ENCODE measurements at regions not wholly inside any gene's neighbourhood (a gene's known extent, or its start where the extent isn't known, plus 50 kb on each side); places are given as distances from the start of the nearest gene placed in this dataset.
A peak's percentile ranks its signal among the peaks of the same experiment; 100 is the strongest.

- Mint-ChIP-seq H3K4me1 (ENCODE audit: low read depth) (peaks cover 2% of the 10 kb centered on the region), H3K36me3 (peaks cover 2% of the 10 kb centered on the region), H3K9me3 (ENCODE audit: low read depth) (peaks cover 6% of the 10 kb centered on the region), H3K4me3 (no peak overlapping the region), H3K27me3 (no peaks in the 10 kb centered on the region), H3K27ac (no peak overlapping the region)
These were observed 220.5 kb downstream of the NECTIN3 start for GRCh38 chr3:111292117-111292516.

GRCh38 chr3:111299192-111299615, 227.6 kb downstream of the NECTIN3 start:
- H3K4me1 Mint-ChIP-seq (ENCODE audit: low read depth), result peaks cover 11% of the 10 kb centered on the region
- no peak overlapping the region for H3K27ac Mint-ChIP-seq
- no peaks in the 10 kb centered on the region for H3K36me3 Mint-ChIP-seq
- no peaks in the 10 kb centered on the region for H3K27me3 Mint-ChIP-seq
- no peaks in the 10 kb centered on the region for H3K9me3 Mint-ChIP-seq (ENCODE audit: low read depth)
- H3K4me3 Mint-ChIP-seq, result no peak overlapping the region

GRCh38 chr3:111301238-111301798, 229.7 kb downstream of the NECTIN3 start:
- Mint-ChIP-seq H3K9me3 (ENCODE audit: low read depth) (no peaks in the 10 kb centered on the region), H3K27ac (no peak overlapping the region), H3K36me3 (no peaks in the 10 kb centered on the region), H3K4me3 (no peak overlapping the region), H3K4me1 (ENCODE audit: low read depth) (peaks cover 11% of the 10 kb centered on the region), H3K27me3 (no peaks in the 10 kb centered on the region)

- H3K27me3 Mint-ChIP-seq, result no peaks in the 10 kb centered on the region
- H3K36me3 Mint-ChIP-seq, result no peaks in the 10 kb centered on the region
- H3K27ac Mint-ChIP-seq, result no peak overlapping the region
- H3K4me3 Mint-ChIP-seq, result no peak overlapping the region
- H3K9me3 Mint-ChIP-seq (ENCODE audit: low read depth), result no peaks in the 10 kb centered on the region
- peaks cover 9% of the 10 kb centered on the region for H3K4me1 Mint-ChIP-seq (ENCODE audit: low read depth)
These were observed 230.4 kb downstream of the NECTIN3 start for GRCh38 chr3:111302063-111302462.

GRCh38 chr3:111303760-111304159, 232.1 kb downstream of the NECTIN3 start:
- Mint-ChIP-seq H3K27ac (no peak overlapping the region), H3K9me3 (ENCODE audit: low read depth) (no peaks in the 10 kb centered on the region), H3K27me3 (no peaks in the 10 kb centered on the region), H3K36me3 (no peaks in the 10 kb centered on the region), H3K4me3 (no peak overlapping the region), H3K4me1 (ENCODE audit: low read depth) (peaks cover 9% of the 10 kb centered on the region)

- Mint-ChIP-seq H3K4me1 (ENCODE audit: low read depth) (no peaks in the 10 kb centered on the region), H3K9me3 (ENCODE audit: low read depth) (no peaks in the 10 kb centered on the region), H3K4me3 (no peak overlapping the region), H3K36me3 (no peaks in the 10 kb centered on the region), H3K27ac (no peak overlapping the region), H3K27me3 (no peaks in the 10 kb centered on the region)
These were observed 234.3 kb upstream of the CD96 start for GRCh38 chr3:111307676-111308075.

- H3K4me3 Mint-ChIP-seq, result no peak overlapping the region
- H3K27me3 Mint-ChIP-seq, result no peaks in the 10 kb centered on the region
- H3K27ac Mint-ChIP-seq, result peak overlapping the region; percentile 83
- no peaks in the 10 kb centered on the region for H3K36me3 Mint-ChIP-seq
- no peaks in the 10 kb centered on the region for H3K9me3 Mint-ChIP-seq (ENCODE audit: low read depth)
- no peaks in the 10 kb centered on the region for H3K4me1 Mint-ChIP-seq (ENCODE audit: low read depth)
These were observed 230.9 kb upstream of the CD96 start for GRCh38 chr3:111311126-111311525.

- H3K27me3 Mint-ChIP-seq, result no peaks in the 10 kb centered on the region
- no peaks in the 10 kb centered on the region for H3K9me3 Mint-ChIP-seq (ENCODE audit: low read depth)
- no peaks in the 10 kb centered on the region for H3K36me3 Mint-ChIP-seq
- H3K27ac Mint-ChIP-seq, result peak overlapping the region; percentile 83
- no peaks in the 10 kb centered on the region for H3K4me1 Mint-ChIP-seq (ENCODE audit: low read depth)
- H3K4me3 Mint-ChIP-seq, result peak overlapping the region; percentile 44
These were observed 230.2 kb upstream of the CD96 start for GRCh38 chr3:111311709-111312235.

GRCh38 chr3:111314181-111314873, 227.7 kb upstream of the CD96 start:
- Mint-ChIP-seq H3K4me3 (no peak overlapping the region), H3K9me3 (ENCODE audit: low read depth) (no peaks in the 10 kb centered on the region)

GRCh38 chr3:111314898-111315297, 227.1 kb upstream of the CD96 start:
- Mint-ChIP-seq H3K4me3 (no peak overlapping the region), H3K27ac (no peak overlapping the region), H3K27me3 (no peaks in the 10 kb centered on the region), H3K9me3 (ENCODE audit: low read depth) (no peaks in the 10 kb centered on the region), H3K36me3 (no peaks in the 10 kb centered on the region), H3K4me1 (ENCODE audit: low read depth) (no peaks in the 10 kb centered on the region)

More at GRCh38 chr3:111314181-111314873, 227.7 kb upstream of the CD96 start:
- Mint-ChIP-seq H3K36me3 (no peaks in the 10 kb centered on the region), H3K27me3 (no peaks in the 10 kb centered on the region), H3K27ac (no peak overlapping the region), H3K4me1 (ENCODE audit: low read depth) (no peaks in the 10 kb centered on the region)

GRCh38 chr3:111315930-111316587, 225.9 kb upstream of the CD96 start:
- no peaks in the 10 kb centered on the region for H3K27me3 Mint-ChIP-seq
- H3K27ac Mint-ChIP-seq, result no peak overlapping the region
- H3K9me3 Mint-ChIP-seq (ENCODE audit: low read depth), result no peaks in the 10 kb centered on the region
- no peaks in the 10 kb centered on the region for H3K4me1 Mint-ChIP-seq (ENCODE audit: low read depth)
- H3K4me3 Mint-ChIP-seq, result no peak overlapping the region
- no peaks in the 10 kb centered on the region for H3K36me3 Mint-ChIP-seq

- Mint-ChIP-seq H3K4me1 (ENCODE audit: low read depth) (peaks cover 1% of the 10 kb centered on the region), H3K36me3 (no peaks in the 10 kb centered on the region), H3K4me3 (no peak overlapping the region), H3K27ac (no peak overlapping the region), H3K9me3 (ENCODE audit: low read depth) (no peaks in the 10 kb centered on the region), H3K27me3 (no peaks in the 10 kb centered on the region)
These were observed 223.7 kb upstream of the CD96 start for GRCh38 chr3:111318289-111318688.

- Mint-ChIP-seq H3K36me3 (no peaks in the 10 kb centered on the region), H3K27ac (no peak overlapping the region), H3K27me3 (no peaks in the 10 kb centered on the region), H3K4me3 (no peak overlapping the region), H3K9me3 (ENCODE audit: low read depth) (no peaks in the 10 kb centered on the region), H3K4me1 (ENCODE audit: low read depth) (peaks cover 14% of the 10 kb centered on the region)
These were observed 222.4 kb upstream of the CD96 start for GRCh38 chr3:111319598-111319997.

GRCh38 chr3:111321786-111322185, 220.2 kb upstream of the CD96 start:
- peaks cover 35% of the 10 kb centered on the region for H3K4me1 Mint-ChIP-seq (ENCODE audit: low read depth)
- peaks cover 2% of the 10 kb centered on the region for H3K36me3 Mint-ChIP-seq
- H3K27ac Mint-ChIP-seq, result no peak overlapping the region
- no peaks in the 10 kb centered on the region for H3K9me3 Mint-ChIP-seq (ENCODE audit: low read depth)
- H3K27me3 Mint-ChIP-seq, result no peaks in the 10 kb centered on the region
- no peak overlapping the region for H3K4me3 Mint-ChIP-seq

- Mint-ChIP-seq H3K9me3 (ENCODE audit: low read depth) (no peaks in the 10 kb centered on the region), H3K36me3 (peaks cover 2% of the 10 kb centered on the region), H3K27ac (peak overlapping the region; percentile 55)
These were observed 219.0 kb upstream of the CD96 start for GRCh38 chr3:111323019-111323418.

More at GRCh38 chr3:111323019-111323418, 219.0 kb upstream of the CD96 start:
- Mint-ChIP-seq H3K27me3 (no peaks in the 10 kb centered on the region), H3K4me3 (no peak overlapping the region), H3K4me1 (ENCODE audit: low read depth) (peaks cover 35% of the 10 kb centered on the region)

Measured in activated naive CD8-positive, alpha-beta T cell (primary cell).